ENCODE measurements at regions not wholly inside any gene's neighbourhood (a gene's known extent, or its start where the extent isn't known, plus 50 kb on each side); places are given as distances from the start of the nearest gene placed in this dataset.

DNA sequence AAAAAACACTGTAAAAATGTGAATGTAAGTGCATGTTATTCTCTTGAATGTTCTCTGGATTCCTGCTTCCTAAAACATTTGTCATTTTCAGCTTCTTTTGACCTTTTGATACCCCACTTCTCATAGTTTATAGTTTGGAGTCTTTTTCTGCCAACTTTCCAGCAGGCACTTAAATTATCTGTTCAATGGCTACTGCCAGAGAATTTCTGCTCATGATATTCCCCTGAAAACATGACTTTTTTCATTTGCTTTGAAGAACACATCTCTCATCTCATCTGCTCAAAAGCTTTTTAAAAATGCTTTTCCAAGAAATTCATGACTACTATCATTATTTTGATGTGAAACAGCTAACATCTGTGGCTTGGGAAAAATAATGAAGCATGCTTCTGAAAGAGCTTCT lies 269.7 kb upstream of the PCDH7 start:
- no peak overlapping the region for H2BK15ac ChIP-seq (ENCODE audit: low read length)
- no peak overlapping the region for H3K56ac ChIP-seq (replicated peaks; ENCODE audit: insufficient read length, low read depth, low read length)
- no peaks in the 10 kb centered on the region for H3K79me1 ChIP-seq (ENCODE audit: low read depth, low read length)
- H3K4ac ChIP-seq (replicated peaks; ENCODE audit: insufficient read length, low read depth, low read length): no peak overlapping the region
- no peaks in the 10 kb centered on the region for H4K20me1 ChIP-seq (replicated peaks in 1 of 2; ENCODE audit: control insufficient read depth in 1 of 2, insufficient read depth in 2 of 2, low read length in 2 of 2)
- ChIA-PET CTCF (ENCODE audit: partially characterized antibody) (interaction anchor here (1.3 kb wide), 1 partner anchor 13 kb away, joined by 3 read pairs; no protein-coding TSS in a partner anchor), POLR2A (ENCODE audit: partially characterized antibody) (no interaction called here)
- no peaks in the 10 kb centered on the region for H3K9me3 ChIP-seq (ENCODE audit: insufficient read depth in 2 of 2, low read depth in 1 of 2, low read length in 1 of 2)
- H3K79me2 ChIP-seq (ENCODE audit: control insufficient read depth in 1 of 2, insufficient read depth in 2 of 2, low read length in 2 of 2): no peaks in the 10 kb centered on the region
- H3K18ac ChIP-seq (ENCODE audit: extremely low read depth, low read length): no peak overlapping the region
- H3K9ac ChIP-seq (replicated peaks in 1 of 4; ENCODE audit: extremely low read depth in 1 of 4, low read depth in 3 of 4, low read length in 3 of 4): no peak overlapping the region
- H2AK5ac ChIP-seq (ENCODE audit: low read depth, low read length): no peak overlapping the region
- H3K4me2 ChIP-seq (ENCODE audit: insufficient read depth in 1 of 2, low read depth in 2 of 2, low read length in 2 of 2): no peak overlapping the region
- no peak overlapping the region for H2BK20ac ChIP-seq (ENCODE audit: low read length)
- H3K4me1 ChIP-seq (replicated peaks in 1 of 4; ENCODE audit: control insufficient read depth in 3 of 4, insufficient read depth in 4 of 4, low read length in 3 of 4): no peaks in the 10 kb centered on the region
- no peak overlapping the region for H3K23ac ChIP-seq (ENCODE audit: insufficient read length)
- H2BK5ac ChIP-seq (ENCODE audit: low read depth, low read length): no peak overlapping the region
- no peak overlapping the region for H2BK12ac ChIP-seq (ENCODE audit: low read depth, low read length)
- H3K14ac ChIP-seq (ENCODE audit: insufficient read length): no peak overlapping the region
- no peaks in the 10 kb centered on the region for H3K27me3 ChIP-seq (replicated peaks in 1 of 4; ENCODE audit: control insufficient read depth in 3 of 4, extremely low read depth in 1 of 4, insufficient read depth in 3 of 4, low read length in 3 of 4)
- no peak overlapping the region for H2AFZ ChIP-seq (ENCODE audit: low read length)
- no peaks in the 10 kb centered on the region for H3K36me3 ChIP-seq (ENCODE audit: control insufficient read depth in 2 of 4, insufficient read depth in 4 of 4, low read length in 3 of 4)
- FAIRE-seq: no peak
- H3K4me3 ChIP-seq (ENCODE audit: extremely low read depth in 1 of 4, insufficient read depth in 2 of 4, low read depth in 3 of 4, low read length in 4 of 4): no peak overlapping the region
- H3K27ac ChIP-seq (ENCODE audit: low read depth, low read length): no peak overlapping the region
- no peak overlapping the region for H4K8ac ChIP-seq (ENCODE audit: extremely low read depth, insufficient read depth, low read length)
- no peak overlapping the region for H4K5ac ChIP-seq (ENCODE audit: insufficient read length, low read depth, low read length)
- no peak overlapping the region for H4K91ac ChIP-seq (replicated peaks; ENCODE audit: insufficient read length, low read length)
- no peaks in the 10 kb centered on the region for H3K23me2 ChIP-seq (ENCODE audit: low read depth, low read length)
- DNase-seq (ENCODE audit: low read depth in 1 of 2, low spot score in 2 of 2): no peak
- no peak overlapping the region for H2BK120ac ChIP-seq (replicated peaks; ENCODE audit: low read depth, low read length)
- TF ChIP-seq TCF12 (IDR thresholded peaks at IDR 0.05; ENCODE audit: low read depth, low read length): no peak
- TF ChIP-seq SAP30 (IDR thresholded peaks at IDR 0.05; ENCODE audit: insufficient read depth, insufficient replicate concordance, low read length): no peak
- TF ChIP-seq, protein P1, sequence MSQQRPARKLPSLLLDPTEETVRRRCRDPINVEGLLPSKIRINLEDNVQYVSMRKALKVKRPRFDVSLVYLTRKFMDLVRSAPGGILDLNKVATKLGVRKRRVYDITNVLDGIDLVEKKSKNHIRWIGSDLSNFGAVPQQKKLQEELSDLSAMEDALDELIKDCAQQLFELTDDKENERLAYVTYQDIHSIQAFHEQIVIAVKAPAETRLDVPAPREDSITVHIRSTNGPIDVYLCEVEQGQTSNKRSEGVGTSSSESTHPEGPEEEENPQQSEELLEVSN (IDR thresholded peaks at IDR 0.05): no peak
- TF ChIP-seq CTBP2 (IDR thresholded peaks at IDR 0.05; ENCODE audit: borderline replicate concordance, insufficient read depth, insufficient read length, low read length): no peak
- TF ChIP-seq, protein P2, sequence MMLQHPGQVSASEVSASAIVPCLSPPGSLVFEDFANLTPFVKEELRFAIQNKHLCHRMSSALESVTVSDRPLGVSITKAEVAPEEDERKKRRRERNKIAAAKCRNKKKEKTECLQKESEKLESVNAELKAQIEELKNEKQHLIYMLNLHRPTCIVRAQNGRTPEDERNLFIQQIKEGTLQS (IDR thresholded peaks at IDR 0.05; ENCODE audit: insufficient read depth, low read depth, low read length): no peak
- TF ChIP-seq EP300 (IDR thresholded peaks at IDR 0.05; ENCODE audit: borderline replicate concordance in 1 of 2, low read depth in 2 of 2, low read length in 2 of 2): no peak
- TF ChIP-seq PHF8 (conservative IDR thresholded peaks at IDR 0.05; ENCODE audit: low read depth, low read length): no peak
- TF ChIP-seq SP4 (IDR thresholded peaks at IDR 0.05; ENCODE audit: low read length): no peak
- no peak for TF ChIP-seq HDAC2 (IDR thresholded peaks at IDR 0.05; ENCODE audit: borderline replicate concordance in 1 of 2, low read depth in 2 of 2, low read length in 2 of 2)
- TF ChIP-seq CHD2 (IDR thresholded peaks at IDR 0.05; ENCODE audit: low read length): no peak
- TF ChIP-seq, protein P3, sequence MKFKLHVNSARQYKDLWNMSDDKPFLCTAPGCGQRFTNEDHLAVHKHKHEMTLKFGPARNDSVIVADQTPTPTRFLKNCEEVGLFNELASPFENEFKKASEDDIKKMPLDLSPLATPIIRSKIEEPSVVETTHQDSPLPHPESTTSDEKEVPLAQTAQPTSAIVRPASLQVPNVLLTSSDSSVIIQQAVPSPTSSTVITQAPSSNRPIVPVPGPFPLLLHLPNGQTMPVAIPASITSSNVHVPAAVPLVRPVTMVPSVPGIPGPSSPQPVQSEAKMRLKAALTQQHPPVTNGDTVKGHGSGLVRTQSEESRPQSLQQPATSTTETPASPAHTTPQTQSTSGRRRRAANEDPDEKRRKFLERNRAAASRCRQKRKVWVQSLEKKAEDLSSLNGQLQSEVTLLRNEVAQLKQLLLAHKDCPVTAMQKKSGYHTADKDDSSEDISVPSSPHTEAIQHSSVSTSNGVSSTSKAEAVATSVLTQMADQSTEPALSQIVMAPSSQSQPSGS (IDR thresholded peaks at IDR 0.05; ENCODE audit: low read length): no peak
- TF ChIP-seq POLR2A (IDR thresholded peaks at IDR 0.05; ENCODE audit: control extremely low read depth in 1 of 2, low read depth in 2 of 2, low read length in 2 of 2): no peak
